ENCODE measurements at regions not wholly inside any gene's neighbourhood (a gene's known extent, or its start where the extent isn't known, plus 50 kb on each side); places are given as distances from the start of the nearest gene placed in this dataset.
"Not testable (repeated sequence)": the region's sequence is repeated elsewhere in the genome, so short reads cannot be mapped to it uniquely, and the experiment has no call there.

- no peak for DNase-seq (ENCODE audit: low read depth)
Observed at GRCh38 chrX:16067886-16068515, 55.4 kb upstream of the GRPR start.

DNA sequence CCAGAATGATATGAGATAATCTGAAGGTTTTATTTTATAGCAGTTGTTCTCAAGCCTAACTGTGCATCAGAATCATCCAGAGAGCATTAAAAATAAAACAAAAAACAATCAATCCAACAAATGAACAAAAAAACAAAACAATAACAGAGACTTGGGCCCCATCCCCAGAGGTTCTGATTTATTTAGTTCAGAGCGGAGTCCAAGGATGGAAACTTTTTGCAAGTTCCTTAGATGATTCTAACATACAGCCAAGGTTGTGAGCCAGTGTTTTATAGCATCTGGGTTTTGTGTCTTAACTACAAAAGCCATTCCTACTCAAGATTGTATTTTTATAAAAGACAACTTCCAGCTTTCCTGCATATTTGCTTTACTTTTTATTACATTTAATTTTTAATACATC lies 59.4 kb upstream of the GRPR start:
- no peak for DNase-seq (ENCODE audit: low read depth)

GRCh38 chrX:16063141-16063540 lies 60.2 kb upstream of the GRPR start:
- DNase-seq (ENCODE audit: low read depth), result peak; percentile 46

GRCh38 chrX:16061296-16061695 lies 62.1 kb upstream of the GRPR start:
- DNase-seq (ENCODE audit: low read depth), result no peak

GRCh38 chrX:16060252-16060651 lies 63.1 kb upstream of the GRPR start:
- DNase-seq (ENCODE audit: low read depth), result peak; percentile 10

- DNase-seq (ENCODE audit: low read depth), result not testable (repeated sequence)
Observed at GRCh38 chrX:16049126-16049525, 74.2 kb upstream of the GRPR start.

- no peak for DNase-seq (ENCODE audit: low read depth)
Observed at GRCh38 chrX:16042980-16043379, 80.4 kb upstream of the GRPR start.

GRCh38 chrX:16039834-16040233 lies 83.5 kb upstream of the GRPR start:
- no peak for DNase-seq (ENCODE audit: low read depth)

- no peak for DNase-seq (ENCODE audit: low read depth)
Observed at GRCh38 chrX:16039363-16039762, 84.0 kb upstream of the GRPR start.

DNA sequence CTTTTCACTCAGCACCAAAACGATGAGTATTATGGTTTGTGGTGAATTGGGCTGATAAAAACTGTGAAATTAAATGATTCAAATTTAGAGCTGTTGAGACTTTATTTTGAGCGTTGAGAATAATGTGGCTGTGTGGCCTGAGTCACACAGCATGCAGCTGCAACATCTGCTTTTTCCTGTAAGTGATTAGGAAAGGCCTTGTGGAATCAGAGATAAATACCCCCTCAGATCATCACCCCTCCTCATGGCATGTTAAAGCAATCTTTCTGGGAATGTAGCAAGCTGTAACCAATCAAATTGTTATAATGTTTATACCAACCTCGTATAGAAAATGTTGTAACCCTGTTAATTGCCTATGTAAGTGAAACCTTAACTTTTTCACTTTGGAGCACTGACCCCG lies 90.0 kb upstream of the GRPR start:
- peak; percentile 74 for DNase-seq (ENCODE audit: low read depth)

- no peak for DNase-seq (ENCODE audit: low read depth)
Observed at GRCh38 chrX:16028576-16028975, 94.8 kb upstream of the GRPR start.

DNA sequence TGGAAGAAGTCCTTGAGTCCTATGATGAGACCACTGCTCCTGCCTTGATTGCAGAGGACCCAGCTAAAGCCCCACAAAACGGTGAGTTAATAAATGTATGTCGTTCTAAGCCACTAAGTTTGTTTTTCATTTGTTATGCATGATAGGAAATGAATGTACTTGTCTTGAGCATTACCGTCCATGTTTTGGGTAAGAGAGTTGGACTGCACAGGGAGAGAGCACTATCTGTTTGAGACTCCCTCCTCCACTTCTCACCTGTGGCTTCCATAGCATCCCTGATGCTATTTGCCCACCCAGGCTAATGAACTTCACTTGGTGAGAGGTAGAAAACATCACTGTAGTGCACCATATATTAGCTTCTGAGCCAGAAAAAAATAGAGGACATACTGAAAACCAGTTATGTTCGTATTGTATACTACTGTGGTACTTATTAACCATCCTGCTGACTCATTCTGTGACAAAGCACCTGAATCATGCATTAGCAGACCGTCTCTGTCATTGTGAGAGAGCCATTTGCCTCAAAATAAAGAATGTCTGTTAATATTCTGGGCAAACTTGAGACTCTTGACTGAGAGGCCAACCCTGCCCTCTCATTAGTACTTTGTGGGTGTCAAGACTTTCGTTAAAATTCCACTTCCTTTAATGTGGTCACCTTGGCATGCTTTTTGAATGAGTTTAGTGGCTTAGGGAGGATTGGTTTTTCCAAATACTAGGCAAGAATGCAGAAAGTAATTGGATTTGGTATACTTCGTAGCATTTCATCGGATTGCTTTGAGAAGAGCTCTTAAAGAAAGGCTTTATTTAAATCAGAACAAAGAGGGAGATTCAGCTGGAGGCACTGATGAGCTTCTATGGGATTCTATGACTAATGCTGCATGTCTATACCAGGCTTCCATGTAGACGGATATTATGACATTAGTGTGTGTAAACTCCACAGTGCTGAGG lies 99.3 kb upstream of the GRPR start:
- peak; percentile 57 for DNase-seq (ENCODE audit: low read depth)

GRCh38 chrX:16022580-16023200 lies 100.7 kb upstream of the GRPR start:
- peak; percentile 50 for DNase-seq (ENCODE audit: low read depth)

DNA sequence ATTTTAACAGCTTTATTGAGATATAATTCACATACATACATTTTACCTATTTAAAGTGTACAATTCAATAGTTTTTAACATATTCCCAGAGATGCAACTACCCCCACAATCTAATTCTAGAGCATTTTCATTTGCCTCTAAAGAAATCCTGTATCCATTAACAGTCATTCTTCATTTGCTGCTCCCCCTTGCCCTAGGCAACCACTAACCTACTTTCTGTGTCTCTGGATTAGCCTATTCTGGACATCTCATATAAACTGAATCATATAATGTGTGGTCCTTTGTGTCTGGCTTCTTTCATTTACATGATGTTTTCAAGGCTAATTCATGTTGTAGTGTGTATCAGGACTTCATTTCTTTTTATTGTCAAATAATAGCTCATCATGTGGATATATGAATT lies 105.1 kb upstream of the GRPR start:
- DNase-seq (ENCODE audit: low read depth), result no peak

DNA sequence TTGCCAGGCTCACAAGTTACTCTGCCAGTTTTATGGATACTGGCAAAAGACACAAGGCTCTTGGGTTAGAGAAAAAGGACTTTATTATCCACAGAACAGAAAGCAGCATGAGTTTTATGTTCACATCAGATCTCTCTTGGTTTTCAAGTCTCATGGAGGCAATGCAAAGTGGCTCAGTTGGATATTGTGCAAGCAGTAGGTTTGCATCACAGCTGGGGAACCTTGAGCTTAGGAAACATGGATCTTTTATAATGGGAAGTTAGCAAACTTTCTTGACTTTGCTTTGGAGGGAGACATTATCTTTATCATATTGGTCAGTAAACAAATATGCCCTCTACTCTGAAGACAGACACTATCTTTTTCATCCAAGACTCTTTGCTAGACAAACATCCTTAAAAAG lies 109.2 kb upstream of the GRPR start:
- peak; percentile 47 for DNase-seq (ENCODE audit: low read depth)

GRCh38 chrX:16012250-16012649 lies 111.1 kb upstream of the GRPR start:
- no peak for DNase-seq (ENCODE audit: low read depth)

DNA sequence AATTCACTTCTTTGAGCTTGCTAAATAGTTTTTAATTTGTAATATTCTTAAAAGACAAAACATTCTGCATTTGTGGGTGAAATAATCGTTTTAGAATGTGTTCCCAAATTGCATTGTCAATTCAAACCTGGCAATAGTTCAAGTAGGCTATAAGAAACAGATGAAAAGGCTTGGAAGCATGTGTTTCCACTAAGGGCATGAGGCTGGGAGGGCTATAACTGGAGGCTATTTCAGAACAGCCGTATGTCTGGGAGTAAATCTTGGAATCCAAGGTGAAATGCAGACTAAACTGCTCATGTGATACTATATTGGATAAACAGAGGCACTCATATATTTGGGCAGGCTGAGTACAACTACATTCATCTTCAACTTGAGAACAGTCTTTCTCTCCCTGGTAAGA lies 117.4 kb upstream of the GRPR start:
- no peak for DNase-seq (ENCODE audit: low read depth)

- peak; percentile 5 for DNase-seq (ENCODE audit: low read depth)
Observed at GRCh38 chrX:16002185-16002584, 121.2 kb upstream of the GRPR start.

DNA sequence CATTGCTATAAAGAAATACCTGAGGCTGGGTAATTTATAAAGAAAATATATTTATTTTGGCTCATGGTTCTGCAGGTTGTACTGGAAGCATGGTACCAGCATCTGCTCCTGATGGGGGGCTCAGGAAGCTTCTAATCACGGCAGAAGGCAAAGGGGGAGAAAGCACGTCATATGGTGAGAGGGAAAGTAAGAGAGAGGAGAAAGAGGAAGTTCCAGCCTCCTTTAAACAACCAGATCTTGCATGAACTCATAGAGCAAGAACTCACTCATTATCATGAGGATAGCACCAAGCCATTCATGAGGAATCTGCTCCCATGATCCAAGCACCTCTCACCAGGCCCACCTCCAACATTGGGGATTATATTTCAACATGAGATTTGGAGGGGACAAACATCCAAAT lies 125.0 kb upstream of the GRPR start:
- no peak for DNase-seq (ENCODE audit: low read depth)

GRCh38 chrX:15989716-15990115 lies 133.6 kb upstream of the GRPR start:
- no peak for DNase-seq (ENCODE audit: low read depth)

- DNase-seq (ENCODE audit: low read depth), result peak; percentile 36
Observed at GRCh38 chrX:15988661-15989603, 134.3 kb upstream of the AP1S2 start.

DNA sequence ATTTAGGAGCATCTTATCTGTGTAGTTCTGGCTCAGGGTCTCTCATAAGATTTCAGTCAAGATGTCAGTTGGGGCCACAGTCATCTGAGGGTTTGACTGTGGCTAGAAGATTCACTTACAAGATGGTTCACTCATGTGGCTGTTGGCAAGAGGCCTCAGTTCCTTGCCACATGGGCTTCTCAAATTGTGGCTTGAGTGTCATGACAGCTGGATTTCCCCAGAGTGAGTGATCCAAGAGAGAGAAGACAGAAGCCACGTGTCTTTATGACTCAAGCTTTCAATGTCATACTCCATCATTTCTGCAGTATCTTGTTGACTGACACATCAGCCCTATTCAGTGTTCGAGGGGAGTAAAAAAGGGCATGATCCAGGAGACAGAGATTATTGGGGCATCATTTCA lies 131.3 kb upstream of the AP1S2 start:
- peak; percentile 6 for DNase-seq (ENCODE audit: low read depth)
